Fibroblast of the aortic adventitia (primary cell): ENCODE measurements at regions not wholly inside any gene's neighbourhood (a gene's known extent, or its start where the extent isn't known, plus 50 kb on each side); places are given as distances from the start of the nearest gene placed in this dataset.

ENCODE experiments used
- DNase-seq: peaks from one replicate; pipeline ENCODE4 v3.0.0-alpha.2; 2010; ENCODE audit warnings: low read depth
- H3K4me3 ChIP-seq: 2 replicates; pipeline ENCODE4 v1.5.1; 2011; ENCODE audit warnings: low read depth, mild to moderate bottlenecking, control low read depth, low read length, moderate library complexity
- CTCF ChIP-seq: IDR thresholded peaks from 2 replicates; pipeline ENCODE4 v1.5.1; 2011; ENCODE audit warnings: mild to moderate bottlenecking, low read length, control low read depth, inconsistent platforms; ENCODE audit not compliant: insufficient read depth

GRCh38 chr7:106456329-106456728 lies 171.5 kb upstream of the NAMPT start:
- no peak for TF ChIP-seq CTCF
- DNase-seq = no peak
- H3K4me3 ChIP-seq = no peak overlapping the region

GRCh38 chr7:106452031-106452851 lies 167.5 kb upstream of the NAMPT start:
- H3K4me3 ChIP-seq = no peak overlapping the region
- DNase-seq = no peak
- no peak for TF ChIP-seq CTCF

GRCh38 chr7:106451171-106451570 lies 166.4 kb upstream of the NAMPT start:
- no peak for TF ChIP-seq CTCF
- DNase-seq = no peak
- H3K4me3 ChIP-seq = no peak overlapping the region

- TF ChIP-seq CTCF = no peak
- no peak overlapping the region for H3K4me3 ChIP-seq
- no peak for DNase-seq
These were observed 165.9 kb upstream of the NAMPT start for GRCh38 chr7:106450716-106451115.

GRCh38 chr7:106448992-106449859 lies 164.4 kb upstream of the NAMPT start:
- peak; percentile 11 for DNase-seq
- TF ChIP-seq CTCF = no peak
- H3K4me3 ChIP-seq = no peak overlapping the region

- TF ChIP-seq CTCF = no peak
- DNase-seq = no peak
- H3K4me3 ChIP-seq = no peak overlapping the region
These were observed 163.7 kb upstream of the NAMPT start for GRCh38 chr7:106448346-106448991.
